CD8-positive, alpha-beta memory T cell (primary cell): ENCODE measurements at regions not wholly inside any gene's neighbourhood (a gene's known extent, or its start where the extent isn't known, plus 50 kb on each side); places are given as distances from the start of the nearest gene placed in this dataset.

Experiments used
- CTCF ChIA-PET: fragments of 350-600 bp; sonication (Branson Sonifier 250); formaldehyde crosslinking; loops from one replicate; lab custom pipeline; 2021; ENCODE audit warnings: antibody characterized with exemption; lab: Charles Lee
- POLR2A ChIA-PET: fragments of 350-600 bp; sonication (Branson Sonifier 250); formaldehyde crosslinking; loops from one replicate; lab custom pipeline; 2021; ENCODE audit warnings: antibody characterized with exemption; lab: Charles Lee
- DNase-seq, 5 donors: peaks; one replicate each; pipeline versions ENCODE4 v3.0.0 to v3.0.0-alpha.2; 2020 to 2022; ENCODE audit warnings: mixed read lengths in 1 of 5
- H3K27ac ChIP-seq: one replicate; pipeline ENCODE4 v1.7.0; 2013; ENCODE audit warnings: low read depth, mild to moderate bottlenecking, low read length, moderate library complexity
- H3K27me3 ChIP-seq: 2 replicates; pipeline ENCODE4 v1.7.0; 2013; ENCODE audit warnings: low read length, mild to moderate bottlenecking; ENCODE audit not compliant: insufficient read depth, poor library complexity, severe bottlenecking
- H3K36me3 ChIP-seq: 2 replicates; pipeline ENCODE4 v1.7.0; 2013; ENCODE audit warnings: mild to moderate bottlenecking, low read length, moderate library complexity; ENCODE audit not compliant: insufficient read depth
- H3K4me1 ChIP-seq: 2 replicates; pipeline ENCODE4 v1.7.0; 2013; ENCODE audit warnings: mild to moderate bottlenecking, low read length, moderate library complexity; ENCODE audit not compliant: insufficient read depth
- H3K4me3 ChIP-seq: 2 replicates; pipeline ENCODE4 v1.7.0; 2013; ENCODE audit warnings: mild to moderate bottlenecking, low read length
- H3K9me3 ChIP-seq: 2 replicates; pipeline ENCODE4 v1.7.0; 2013; ENCODE audit warnings: mild to moderate bottlenecking, low read length
- H3K27ac Mint-ChIP-seq, 8 donors: one replicate each; pipeline ENCODE4 v1.8.0; 2020 to 2021; ENCODE audit warnings: mixed read lengths in 8 of 8, mild to moderate bottlenecking in 6 of 8, inconsistent platforms in 3 of 8, moderate library complexity in 3 of 8
- H3K27me3 Mint-ChIP-seq, 2 donors: one replicate each; pipeline ENCODE4 v1.8.0; 2020 to 2021; ENCODE audit warnings: mixed read lengths in 2 of 2, mild to moderate bottlenecking in 1 of 2, moderate library complexity in 1 of 2
- H3K36me3 Mint-ChIP-seq, 3 donors: one replicate each; pipeline ENCODE4 v1.8.0; 2020 to 2021; ENCODE audit warnings: mixed read lengths in 3 of 3, inconsistent platforms in 1 of 3, mild to moderate bottlenecking in 1 of 3
- H3K4me1 Mint-ChIP-seq, 3 donors: one replicate each; pipeline ENCODE4 v1.8.0; 2020 to 2021; ENCODE audit warnings: mixed read lengths in 3 of 3, inconsistent platforms in 1 of 3, mild to moderate bottlenecking in 1 of 3
- H3K4me3 Mint-ChIP-seq, 7 donors: one replicate each; pipeline ENCODE4 v1.8.0; 2020 to 2021; ENCODE audit warnings: mixed read lengths in 7 of 7, mild to moderate bottlenecking in 6 of 7, moderate library complexity in 4 of 7, inconsistent platforms in 2 of 7
- H3K9me3 Mint-ChIP-seq, 5 donors: one replicate each; pipeline ENCODE4 v1.8.0; 2020 to 2022; ENCODE audit warnings: mixed read lengths in 5 of 5, mild to moderate bottlenecking in 3 of 5, moderate library complexity in 2 of 5, inconsistent platforms in 1 of 5

DNA sequence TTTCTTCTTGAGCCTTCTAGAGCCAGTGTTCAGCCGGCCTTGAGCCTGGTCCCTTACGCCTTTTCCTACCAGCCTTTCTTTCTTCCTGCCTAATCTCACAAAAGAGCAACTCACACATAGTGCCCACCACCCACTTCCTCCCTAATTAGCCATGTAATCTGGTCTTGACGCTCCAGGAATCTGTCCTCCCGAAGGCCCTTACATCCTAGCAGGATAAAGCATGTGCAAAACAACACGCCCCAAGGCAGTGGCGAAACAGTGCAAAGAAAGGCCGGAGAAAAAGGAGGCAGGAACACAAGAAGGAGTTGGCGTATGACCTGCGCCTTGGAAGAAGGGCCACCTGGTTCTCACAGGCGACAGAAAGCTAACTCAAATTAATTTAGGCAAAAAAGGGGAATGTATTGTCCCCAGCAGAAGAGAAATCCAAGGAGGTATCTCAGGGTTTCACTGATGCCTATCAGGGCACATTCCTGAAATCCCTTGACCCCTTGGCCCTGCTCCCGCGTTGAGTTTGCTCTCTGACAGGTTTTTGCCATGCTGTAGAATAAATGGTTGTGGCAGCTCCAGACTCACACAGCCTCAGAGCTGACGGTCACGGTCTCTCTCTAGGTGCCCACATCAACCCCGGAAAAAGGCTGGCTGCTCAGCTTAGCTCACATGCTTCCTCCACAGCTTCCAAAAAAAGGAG lies 79.0 kb downstream of the ZNF281 start:
- DNase-seq, result no peak
- H3K9me3 ChIP-seq, result no peaks in the 10 kb centered on the region
- ChIA-PET CTCF (no interaction called here), POLR2A (no interaction called here)
- Mint-ChIP-seq H3K4me1 (no peaks in the 10 kb centered on the region), H3K27me3 (peaks cover 8 to 9% of the 10 kb centered on the region in 2 donors), H3K36me3 (peaks cover 0 to 2% (median 0%) of the 10 kb centered on the region in 3 donors), H3K27ac (no peak overlapping the region), H3K9me3 (no peaks in the 10 kb centered on the region), H3K4me3 (no peak overlapping the region)
- H3K36me3 ChIP-seq, result no peaks in the 10 kb centered on the region
- no peaks in the 10 kb centered on the region for H3K4me1 ChIP-seq
- no peak overlapping the region for H3K27ac ChIP-seq
- no peak overlapping the region for H3K4me3 ChIP-seq
- H3K27me3 ChIP-seq, result no peaks in the 10 kb centered on the region

- no peak overlapping the region for H3K4me3 Mint-ChIP-seq
- Histone ChIP-seq H3K4me3 (no peak overlapping the region), H3K27me3 (no peaks in the 10 kb centered on the region), H3K36me3 (no peaks in the 10 kb centered on the region), H3K27ac (no peak overlapping the region), H3K9me3 (no peaks in the 10 kb centered on the region), H3K4me1 (no peaks in the 10 kb centered on the region)
- H3K27me3 Mint-ChIP-seq, result peaks cover 8 to 9% of the 10 kb centered on the region in 2 donors
- H3K36me3 Mint-ChIP-seq, result peaks cover 0 to 2% (median 0%) of the 10 kb centered on the region in 3 donors
- H3K9me3 Mint-ChIP-seq, result no peaks in the 10 kb centered on the region
- H3K4me1 Mint-ChIP-seq, result no peaks in the 10 kb centered on the region
- CTCF ChIA-PET, result interaction anchor here (0.5 kb wide), 1 partner anchor 26 kb away, joined by 3 read pairs; no protein-coding TSS in a partner anchor
- DNase-seq, result no peak
- H3K27ac Mint-ChIP-seq, result no peak overlapping the region
- POLR2A ChIA-PET, result no interaction called here
Measured at GRCh38 chr1:200329208-200329882, 80.5 kb downstream of the ZNF281 start.

DNA sequence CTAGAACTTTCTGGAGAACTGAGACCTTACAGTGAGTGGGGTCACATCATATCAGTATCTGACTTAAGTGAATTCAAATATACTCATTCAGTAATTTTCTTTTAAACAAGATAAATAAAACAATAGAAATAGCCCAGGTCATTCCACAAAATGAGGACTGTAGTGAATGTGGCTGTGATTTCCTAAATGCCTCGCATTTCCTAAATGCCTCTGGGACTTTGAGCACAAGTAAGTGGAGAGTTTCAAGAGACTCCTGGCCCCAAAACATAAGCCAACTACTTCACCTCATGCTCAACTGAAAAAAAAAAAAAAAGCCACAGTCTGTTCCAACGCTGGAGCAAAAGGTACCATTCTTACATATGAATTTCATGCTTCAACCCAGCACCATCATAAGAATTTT lies 81.5 kb downstream of the ZNF281 start:
- Mint-ChIP-seq H3K27ac (no peak overlapping the region), H3K4me3 (no peak overlapping the region), H3K36me3 (peaks cover 0 to 2% (median 0%) of the 10 kb centered on the region in 3 donors), H3K27me3 (peaks cover 8 to 9% of the 10 kb centered on the region in 2 donors), H3K4me1 (no peaks in the 10 kb centered on the region), H3K9me3 (no peaks in the 10 kb centered on the region)
- Histone ChIP-seq H3K27ac (no peak overlapping the region), H3K4me3 (no peak overlapping the region), H3K4me1 (no peaks in the 10 kb centered on the region), H3K9me3 (no peaks in the 10 kb centered on the region), H3K27me3 (no peaks in the 10 kb centered on the region), H3K36me3 (no peaks in the 10 kb centered on the region)
- no peak for DNase-seq
- ChIA-PET CTCF (no interaction called here), POLR2A (no interaction called here)

GRCh38 chr1:200323856-200324400 lies 85.9 kb downstream of the ZNF281 start:
- no peak overlapping the region for H3K4me3 ChIP-seq
- Mint-ChIP-seq H3K4me1 (no peaks in the 10 kb centered on the region), H3K36me3 (peaks cover 0 to 2% (median 0%) of the 10 kb centered on the region in 3 donors), H3K9me3 (no peaks in the 10 kb centered on the region), H3K27me3 (peaks cover 11 to 17% of the 10 kb centered on the region in 2 donors), H3K4me3 (no peak overlapping the region), H3K27ac (no peak overlapping the region)
- CTCF ChIA-PET, result no interaction called here
- no peak overlapping the region for H3K27ac ChIP-seq
- H3K9me3 ChIP-seq, result no peaks in the 10 kb centered on the region
- H3K4me1 ChIP-seq, result no peaks in the 10 kb centered on the region
- H3K27me3 ChIP-seq, result no peaks in the 10 kb centered on the region
- no peaks in the 10 kb centered on the region for H3K36me3 ChIP-seq
- DNase-seq, result no peak
- POLR2A ChIA-PET, result no interaction called here

- Mint-ChIP-seq H3K27me3 (peaks cover 8 to 21% of the 10 kb centered on the region in 2 donors), H3K9me3 (no peaks in the 10 kb centered on the region), H3K4me3 (no peak overlapping the region), H3K4me1 (no peaks in the 10 kb centered on the region), H3K27ac (no peak overlapping the region), H3K36me3 (no peaks in the 10 kb centered on the region)
- no peaks in the 10 kb centered on the region for H3K9me3 ChIP-seq
- no peak overlapping the region for H3K27ac ChIP-seq
- no peak overlapping the region for H3K4me3 ChIP-seq
- CTCF ChIA-PET, result no interaction called here
- H3K4me1 ChIP-seq, result no peaks in the 10 kb centered on the region
- DNase-seq, result no peak
- H3K36me3 ChIP-seq, result no peaks in the 10 kb centered on the region
- H3K27me3 ChIP-seq, result no peaks in the 10 kb centered on the region
- POLR2A ChIA-PET, result no interaction called here
Measured at GRCh38 chr1:200319148-200319547, 90.7 kb downstream of the ZNF281 start.

DNA sequence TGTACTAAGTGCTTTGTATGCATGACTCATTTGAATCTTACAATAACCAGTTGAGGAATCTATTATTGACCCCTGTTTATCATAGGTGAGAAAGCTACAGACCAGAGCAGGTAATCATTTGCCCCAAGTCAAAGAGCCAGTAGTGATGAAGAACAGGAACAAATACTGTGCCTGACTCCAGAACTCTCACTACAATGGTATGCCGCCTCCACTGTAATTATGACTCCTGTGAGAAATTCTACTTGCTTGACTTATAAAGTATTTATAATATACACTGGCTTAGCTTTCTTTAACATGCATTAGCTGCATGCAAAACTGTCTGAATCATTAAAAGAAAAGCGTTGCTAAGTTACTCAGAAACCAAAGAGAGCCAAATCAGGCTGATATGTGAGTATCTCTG lies 92.6 kb downstream of the ZNF281 start:
- H3K9me3 Mint-ChIP-seq, result no peaks in the 10 kb centered on the region
- Histone ChIP-seq H3K4me1 (no peaks in the 10 kb centered on the region), H3K4me3 (no peak overlapping the region), H3K36me3 (no peaks in the 10 kb centered on the region), H3K27ac (no peak overlapping the region), H3K9me3 (no peaks in the 10 kb centered on the region), H3K27me3 (no peaks in the 10 kb centered on the region)
- H3K27ac Mint-ChIP-seq, result no peak overlapping the region
- ChIA-PET CTCF (no interaction called here), POLR2A (no interaction called here)
- no peaks in the 10 kb centered on the region for H3K4me1 Mint-ChIP-seq
- DNase-seq, result no peak
- no peak overlapping the region for H3K4me3 Mint-ChIP-seq
- H3K36me3 Mint-ChIP-seq, result no peaks in the 10 kb centered on the region
- peaks cover 10 to 17% of the 10 kb centered on the region in 2 donors for H3K27me3 Mint-ChIP-seq

- H3K4me3 Mint-ChIP-seq, result no peak overlapping the region
- ChIA-PET CTCF (no interaction called here), POLR2A (no interaction called here)
Measured at GRCh38 chr1:200316148-200316803, 93.6 kb downstream of the ZNF281 start.

More at GRCh38 chr1:200316148-200316803, 93.6 kb downstream of the ZNF281 start:
- H3K27me3 ChIP-seq, result no peaks in the 10 kb centered on the region
- no peaks in the 10 kb centered on the region for H3K9me3 ChIP-seq
- Mint-ChIP-seq H3K9me3 (no peaks in the 10 kb centered on the region), H3K27ac (no peak overlapping the region), H3K4me1 (no peaks in the 10 kb centered on the region), H3K27me3 (peaks cover 10 to 17% of the 10 kb centered on the region in 2 donors), H3K36me3 (no peaks in the 10 kb centered on the region)
- H3K27ac ChIP-seq, result no peak overlapping the region
- DNase-seq, result no peak
- H3K4me3 ChIP-seq, result no peak overlapping the region
- no peaks in the 10 kb centered on the region for H3K36me3 ChIP-seq
- H3K4me1 ChIP-seq, result no peaks in the 10 kb centered on the region
